HL-60 (cell line): ENCODE measurements at regions not wholly inside any gene's neighbourhood (a gene's known extent, or its start where the extent isn't known, plus 50 kb on each side); places are given as distances from the start of the nearest gene placed in this dataset.

Experiments used
- DNase-seq, 2 experiments: peaks; one replicate each; pipeline ENCODE4 v3.0.0-alpha.2; 2010 to 2020; ENCODE audit warnings: low read depth in 1 of 2, low spot score in 1 of 2
- H3K27ac ChIP-seq: fragments of 250-450 bp; sonication (Bioruptor Pico); replicated peaks from 2 replicates; pipeline ENCODE4 v1.5.1; 2020; ENCODE audit warnings: mild to moderate bottlenecking, moderate library complexity
- H3K27me3 ChIP-seq: fragments of 250-450 bp; sonication (Bioruptor Pico); 2 replicates; pipeline ENCODE4 v1.5.1; 2021; ENCODE audit warnings: mild to moderate bottlenecking, moderate library complexity; ENCODE audit not compliant: insufficient read depth, poor library complexity, severe bottlenecking
- H3K4me3 ChIP-seq: replicated peaks from 2 replicates; pipeline ENCODE4 v1.5.1; 2011; ENCODE audit warnings: mild to moderate bottlenecking, control low read depth, low read length; ENCODE audit not compliant: insufficient read depth
- CTCF ChIP-seq: IDR thresholded peaks from one replicate; pipeline ENCODE4 v1.5.1; 2011; ENCODE audit warnings: low read length, control low read depth, inconsistent platforms; ENCODE audit not compliant: insufficient read depth
- GABPA ChIP-seq: IDR thresholded peaks from 2 replicates; pipeline ENCODE4 v1.6.1; 2012; ENCODE audit warnings: low read depth
- POLR2AphosphoS5 ChIP-seq: IDR thresholded peaks from 2 replicates; pipeline ENCODE4 v1.6.1; 2012; ENCODE audit warnings: low read depth
- REST ChIP-seq: IDR thresholded peaks from 2 replicates; pipeline ENCODE4 v1.6.1; 2012; ENCODE audit warnings: low read depth; ENCODE audit not compliant: insufficient replicate concordance
- SPI1 ChIP-seq: IDR thresholded peaks from 2 replicates; pipeline ENCODE4 v1.6.1; 2012; ENCODE audit warnings: low read depth, mild to moderate bottlenecking, borderline replicate concordance

- no peaks in the 10 kb centered on the region for H3K27me3 ChIP-seq
- DNase-seq, result no peak
- H3K4me3 ChIP-seq, result no peak overlapping the region
- TF ChIP-seq CTCF (no peak), REST (no peak), GABPA (no peak), SPI1 (no peak), POLR2AphosphoS5 (no peak)
- H3K27ac ChIP-seq, result no peak overlapping the region
Measured at GRCh38 chr4:4779486-4779885, 80.0 kb upstream of the MSX1 start.

DNA sequence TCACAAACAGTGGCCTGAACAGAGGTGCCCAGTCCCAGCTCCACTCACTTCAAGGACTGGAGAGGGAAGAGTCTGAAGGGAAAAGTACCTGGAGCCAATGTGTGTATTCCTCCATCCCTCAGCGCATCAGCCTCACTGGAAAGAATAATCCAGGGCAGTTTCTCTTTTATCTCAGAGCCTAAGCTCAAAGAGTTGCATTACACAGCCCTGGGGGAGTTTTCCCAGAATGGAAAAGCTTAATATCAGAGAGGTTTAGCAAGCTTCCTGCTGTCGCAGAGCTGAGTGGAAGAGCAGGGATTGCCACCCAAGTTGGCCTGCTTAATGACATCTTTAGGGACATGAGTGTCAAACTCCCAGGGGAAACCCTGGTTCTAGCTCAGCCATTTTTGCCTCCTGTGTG lies 80.4 kb upstream of the MSX1 start:
- TF ChIP-seq POLR2AphosphoS5 (no peak), SPI1 (no peak), REST (no peak), CTCF (no peak), GABPA (no peak)
- H3K27me3 ChIP-seq, result no peaks in the 10 kb centered on the region

DNA sequence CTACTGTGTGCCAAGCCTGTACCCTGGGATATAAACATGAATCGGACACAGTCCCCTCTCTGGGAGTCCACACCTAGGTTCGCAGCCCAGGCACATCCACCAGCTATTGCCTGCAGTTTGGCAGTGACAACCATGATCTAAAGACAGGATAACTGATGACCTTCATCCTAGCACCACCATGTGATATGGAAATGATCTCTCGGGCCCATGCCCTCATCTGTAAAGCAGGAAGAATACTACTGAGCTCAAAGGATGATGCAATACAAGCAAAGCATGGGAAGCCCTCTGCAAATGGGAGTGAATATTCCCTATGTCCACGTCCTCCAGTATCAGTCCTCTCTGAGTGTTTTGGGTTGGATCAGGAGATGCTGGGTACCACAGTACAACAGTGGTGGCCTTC lies 80.9 kb upstream of the MSX1 start:
- no peaks in the 10 kb centered on the region for H3K27me3 ChIP-seq

More for the DNA sequence above, 80.4 kb upstream of the MSX1 start:
- DNase-seq, result no peak
- H3K27ac ChIP-seq, result no peak overlapping the region
- H3K4me3 ChIP-seq, result no peak overlapping the region

More for the DNA sequence above, 80.9 kb upstream of the MSX1 start:
- no peak for DNase-seq
- TF ChIP-seq GABPA (no peak), CTCF (no peak), REST (no peak), SPI1 (no peak), POLR2AphosphoS5 (no peak)
- no peak overlapping the region for H3K4me3 ChIP-seq
- no peak overlapping the region for H3K27ac ChIP-seq
